Kidney glomerular epithelial cell (primary cell): ENCODE measurements at regions not wholly inside any gene's neighbourhood (a gene's known extent, or its start where the extent isn't known, plus 50 kb on each side); places are given as distances from the start of the nearest gene placed in this dataset.

Experiments
- DNase-seq: peaks from one replicate; lab custom pipeline; 2025; lab: John Stamatoyannopoulos, UW

GRCh38 chr11:134516529-134516928 lies 104.5 kb upstream of the B3GAT1 start:
- no peak for DNase-seq

DNA sequence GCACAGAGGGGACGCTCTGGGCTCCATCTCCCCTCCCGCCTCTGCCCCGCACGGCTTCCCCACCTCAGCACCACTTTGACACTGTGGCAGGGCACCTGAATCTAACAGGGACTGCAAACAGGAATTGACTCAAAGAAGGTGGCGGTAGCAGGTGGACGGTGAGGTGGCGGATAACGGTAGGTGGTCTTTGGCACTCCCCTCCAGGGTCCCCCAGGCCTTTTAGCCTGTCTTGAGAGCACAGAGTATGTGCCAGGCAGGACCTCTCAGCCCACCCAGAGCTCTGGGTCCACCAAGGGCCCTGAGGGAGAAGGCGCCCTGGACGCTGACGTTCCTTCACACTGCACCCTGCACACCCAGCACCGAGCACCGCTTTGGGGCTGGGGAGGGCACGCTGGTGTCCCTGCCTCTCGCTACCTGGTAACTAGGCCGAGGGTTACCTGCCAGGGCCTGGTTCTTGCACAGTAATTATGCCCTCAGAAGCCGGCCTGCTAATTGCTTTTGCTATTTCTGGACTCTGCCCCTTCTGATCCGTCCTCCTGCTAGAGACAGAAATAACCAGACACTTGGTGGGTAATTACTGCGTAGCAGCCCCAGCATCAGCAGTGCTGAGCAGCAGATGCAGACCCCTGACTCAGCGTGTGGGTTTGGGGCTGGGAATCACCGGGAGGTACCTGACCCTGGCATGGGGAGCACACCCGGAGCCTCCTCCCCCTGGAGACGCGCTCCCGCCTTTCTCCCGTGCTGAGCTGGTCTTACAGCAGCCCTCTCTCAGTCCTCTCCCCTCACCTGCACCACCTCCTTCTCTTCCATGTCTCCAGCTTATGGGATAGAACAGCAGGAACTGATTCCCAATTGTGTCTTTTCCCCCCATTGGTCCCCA lies 103.3 kb upstream of the B3GAT1 start:
- no peak for DNase-seq

DNA sequence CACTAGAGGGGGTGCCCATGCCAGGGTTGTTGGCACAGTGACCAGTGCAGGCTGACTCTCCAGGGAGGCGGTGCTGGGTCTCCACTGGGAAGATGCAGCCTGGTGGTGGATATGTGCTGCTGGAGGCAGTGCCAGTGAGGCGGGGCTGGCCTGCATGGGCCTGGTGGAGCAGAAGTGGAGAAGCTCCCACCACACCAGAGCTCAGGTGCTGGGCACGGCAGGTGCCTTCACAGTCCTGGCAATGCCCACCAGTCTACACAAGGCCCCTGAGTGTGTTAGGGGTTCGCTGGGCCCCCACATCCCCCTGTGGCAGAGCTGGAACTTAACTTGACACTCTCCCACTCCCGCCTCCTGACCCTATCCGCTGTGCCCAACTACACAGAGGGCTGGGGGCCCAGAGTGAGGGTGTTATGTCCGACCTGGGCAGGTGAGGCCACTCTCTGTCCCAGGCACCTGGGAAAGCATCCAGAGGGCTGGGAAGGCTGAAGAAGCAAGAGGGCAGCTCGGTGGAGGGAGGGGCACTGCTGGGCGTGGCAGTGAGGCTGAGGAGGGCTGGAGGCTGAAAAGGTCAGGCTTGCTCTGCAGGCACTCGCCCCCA lies 102.4 kb upstream of the B3GAT1 start:
- DNase-seq = no peak

DNA sequence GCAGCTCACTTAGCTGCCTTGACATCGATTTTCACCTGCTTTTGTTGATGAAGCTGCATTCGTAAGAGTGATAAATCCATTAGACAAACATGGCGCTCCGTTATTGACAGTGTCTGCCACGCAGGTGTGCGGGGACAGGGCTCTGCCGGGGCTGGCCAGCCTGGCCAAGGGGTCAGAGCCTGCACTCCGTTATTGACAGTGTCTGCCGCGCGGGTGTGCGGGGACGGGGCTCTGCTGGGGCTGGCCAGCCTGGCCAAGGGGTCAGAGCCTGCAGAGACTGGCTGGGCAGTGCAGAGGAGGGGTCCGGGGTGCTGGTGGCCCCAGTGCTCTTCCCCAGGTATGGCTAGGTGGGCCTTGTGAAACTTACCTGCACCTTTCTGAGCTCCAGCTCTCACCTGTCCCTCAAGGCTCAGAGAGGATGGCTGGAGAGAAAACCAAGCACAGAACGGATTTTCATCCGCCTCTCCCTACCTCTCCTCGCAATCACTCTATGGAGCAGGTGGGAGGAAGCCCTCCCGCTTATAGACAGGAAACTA lies 101.6 kb upstream of the B3GAT1 start:
- DNase-seq = no peak

GRCh38 chr11:134512571-134513538 lies 100.8 kb upstream of the B3GAT1 start:
- no peak for DNase-seq

- no peak for DNase-seq
These were observed 100.0 kb upstream of the B3GAT1 start for GRCh38 chr11:134512061-134512460.

DNA sequence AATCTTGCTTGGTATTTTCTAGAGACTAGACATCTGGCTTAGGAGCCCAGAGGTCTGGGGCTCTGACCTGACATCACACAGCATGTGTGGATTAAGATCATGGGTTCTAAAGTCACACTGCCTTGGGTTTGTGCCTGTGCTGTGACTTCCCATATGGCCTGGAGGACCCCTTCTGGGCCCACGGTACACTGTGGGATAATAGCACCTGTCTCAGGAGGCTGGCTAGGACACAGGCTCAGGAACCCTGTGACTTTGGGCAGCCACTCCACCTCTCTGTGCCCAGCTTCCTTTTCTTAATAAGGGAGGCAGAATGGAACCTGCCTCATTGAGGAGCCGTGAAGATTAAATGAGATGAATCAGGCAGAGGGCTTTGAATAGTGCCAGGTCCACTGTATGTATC lies 99.2 kb upstream of the B3GAT1 start:
- no peak for DNase-seq

GRCh38 chr11:134510233-134511040 lies 98.4 kb upstream of the B3GAT1 start:
- DNase-seq = no peak

DNA sequence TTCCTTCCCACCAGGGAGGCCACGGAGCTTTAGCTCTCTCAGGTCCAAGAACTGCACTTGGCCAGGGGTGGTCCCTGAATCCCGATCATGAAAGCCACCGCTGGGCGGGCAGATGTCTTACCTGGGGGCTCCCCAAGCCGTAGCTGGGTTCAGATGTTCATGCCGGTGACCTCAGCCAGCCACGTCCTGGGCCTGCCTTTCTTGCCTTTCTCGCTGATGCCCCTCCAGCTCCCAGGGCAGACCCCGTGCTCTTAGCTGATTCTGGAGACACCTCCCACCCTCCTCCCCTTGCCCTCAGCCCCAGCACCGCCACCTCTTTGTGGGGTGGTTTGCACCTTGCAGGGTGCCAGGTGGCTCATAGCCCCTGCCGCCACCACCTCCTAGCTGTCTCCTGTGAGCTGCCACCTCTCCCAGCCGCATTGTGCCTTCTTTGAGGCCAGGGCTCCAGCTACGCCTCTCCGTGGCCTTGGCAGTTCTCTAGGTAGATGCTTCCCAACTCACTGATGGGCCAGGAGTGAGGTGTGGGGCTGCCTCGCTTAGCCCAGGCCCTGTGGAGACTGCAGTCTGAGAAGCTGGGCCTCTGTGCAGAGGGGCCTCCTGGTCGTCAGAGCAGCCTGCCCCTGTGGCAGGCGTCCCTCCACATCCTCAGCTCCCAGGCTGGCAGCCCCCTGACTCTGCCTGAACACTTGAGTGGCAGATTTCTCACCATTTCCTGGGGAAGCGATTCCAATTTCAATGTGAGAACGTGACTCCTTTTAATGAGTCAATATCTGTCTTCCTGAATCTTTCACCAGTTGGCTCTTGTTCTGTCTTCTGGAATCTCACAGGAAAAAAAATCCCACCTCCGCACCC lies 97.6 kb upstream of the B3GAT1 start:
- no peak for DNase-seq

GRCh38 chr11:134508219-134508990 lies 96.4 kb upstream of the B3GAT1 start:
- DNase-seq = no peak

GRCh38 chr11:134506046-134506445 lies 94.0 kb upstream of the B3GAT1 start:
- DNase-seq = no peak

DNA sequence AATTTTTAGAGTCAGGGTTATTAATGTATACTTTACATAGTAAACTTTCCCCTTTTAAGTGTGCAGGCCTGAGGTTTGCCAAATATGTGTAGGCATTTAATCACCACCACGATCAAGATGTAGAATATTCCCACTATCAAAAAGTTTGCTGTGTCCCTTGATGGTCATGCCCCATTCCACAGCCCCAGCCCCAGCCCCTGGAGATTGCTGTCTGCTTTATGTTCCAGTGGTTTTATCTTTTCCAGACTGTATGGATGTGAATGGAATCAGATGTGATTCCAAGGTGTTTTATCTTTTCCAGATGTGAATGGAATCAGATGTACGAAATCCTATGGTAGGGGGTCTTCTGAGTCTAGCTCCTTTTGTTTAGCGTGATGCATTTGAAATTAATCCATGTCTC lies 93.1 kb upstream of the B3GAT1 start:
- DNase-seq = no peak

GRCh38 chr11:134504146-134504905 lies 92.3 kb upstream of the B3GAT1 start:
- DNase-seq = no peak

- DNase-seq = no peak
These were observed 91.6 kb upstream of the B3GAT1 start for GRCh38 chr11:134503596-134503995.

GRCh38 chr11:134503100-134503499 lies 91.1 kb upstream of the B3GAT1 start:
- no peak for DNase-seq

- no peak for DNase-seq
These were observed 90.1 kb upstream of the B3GAT1 start for GRCh38 chr11:134502153-134502550.

GRCh38 chr11:134501406-134502152 lies 89.5 kb upstream of the B3GAT1 start:
- no peak for DNase-seq

DNA sequence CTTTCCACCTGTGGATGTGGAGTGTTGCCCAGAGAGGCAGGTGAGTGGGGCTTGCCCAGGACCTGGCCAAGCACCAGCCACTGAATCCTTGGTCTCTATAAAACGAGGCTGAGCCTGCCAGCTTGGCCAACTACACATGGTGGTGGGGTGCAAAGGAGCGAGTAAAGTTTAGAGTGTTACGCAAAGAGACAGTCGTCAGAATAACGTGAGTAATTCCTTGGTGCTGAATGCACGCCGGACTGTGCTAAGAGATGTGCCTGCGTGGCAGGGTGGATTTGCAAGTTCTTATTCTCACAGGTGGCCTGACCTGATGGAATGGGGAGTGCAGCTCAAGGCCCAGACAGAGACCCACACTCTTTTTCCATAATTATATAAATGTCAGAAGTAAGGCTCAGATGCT lies 88.6 kb upstream of the B3GAT1 start:
- no peak for DNase-seq
